LNCAP (cell line): ENCODE measurements at regions not wholly inside any gene's neighbourhood (a gene's known extent, or its start where the extent isn't known, plus 50 kb on each side); places are given as distances from the start of the nearest gene placed in this dataset.

Experiments used
- TF ChIP-seq, protein P1 (sequence below): fragments of 450-650 bp; IDR thresholded peaks from 2 replicates; pipeline ENCODE4 v1.5.1; 2017; ENCODE audit warnings: mild to moderate bottlenecking

DNA sequence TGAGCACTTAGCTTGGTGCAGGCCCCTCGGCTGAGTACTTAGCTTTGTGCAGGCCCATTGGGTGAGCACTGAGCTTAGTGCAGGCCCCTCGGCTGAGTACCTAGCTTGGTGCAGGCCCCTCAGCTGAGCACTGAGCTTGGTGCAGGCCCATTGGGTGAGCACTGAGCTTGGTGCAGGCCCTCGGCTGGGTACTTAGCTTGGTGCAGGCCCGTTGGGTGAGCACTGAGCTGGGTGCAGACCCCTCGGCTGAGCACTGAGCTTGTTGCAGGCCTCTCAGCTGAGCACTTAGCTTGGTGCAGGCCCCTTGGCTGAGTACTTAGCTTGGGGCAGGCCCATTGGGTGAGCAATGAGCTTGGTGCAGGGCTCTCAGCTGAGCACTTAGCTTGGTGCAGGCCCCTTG, 387.1 kb downstream of the THBS2 start:
- TF ChIP-seq, protein P1, sequence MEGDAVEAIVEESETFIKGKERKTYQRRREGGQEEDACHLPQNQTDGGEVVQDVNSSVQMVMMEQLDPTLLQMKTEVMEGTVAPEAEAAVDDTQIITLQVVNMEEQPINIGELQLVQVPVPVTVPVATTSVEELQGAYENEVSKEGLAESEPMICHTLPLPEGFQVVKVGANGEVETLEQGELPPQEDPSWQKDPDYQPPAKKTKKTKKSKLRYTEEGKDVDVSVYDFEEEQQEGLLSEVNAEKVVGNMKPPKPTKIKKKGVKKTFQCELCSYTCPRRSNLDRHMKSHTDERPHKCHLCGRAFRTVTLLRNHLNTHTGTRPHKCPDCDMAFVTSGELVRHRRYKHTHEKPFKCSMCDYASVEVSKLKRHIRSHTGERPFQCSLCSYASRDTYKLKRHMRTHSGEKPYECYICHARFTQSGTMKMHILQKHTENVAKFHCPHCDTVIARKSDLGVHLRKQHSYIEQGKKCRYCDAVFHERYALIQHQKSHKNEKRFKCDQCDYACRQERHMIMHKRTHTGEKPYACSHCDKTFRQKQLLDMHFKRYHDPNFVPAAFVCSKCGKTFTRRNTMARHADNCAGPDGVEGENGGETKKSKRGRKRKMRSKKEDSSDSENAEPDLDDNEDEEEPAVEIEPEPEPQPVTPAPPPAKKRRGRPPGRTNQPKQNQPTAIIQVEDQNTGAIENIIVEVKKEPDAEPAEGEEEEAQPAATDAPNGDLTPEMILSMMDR = no peak

DNA sequence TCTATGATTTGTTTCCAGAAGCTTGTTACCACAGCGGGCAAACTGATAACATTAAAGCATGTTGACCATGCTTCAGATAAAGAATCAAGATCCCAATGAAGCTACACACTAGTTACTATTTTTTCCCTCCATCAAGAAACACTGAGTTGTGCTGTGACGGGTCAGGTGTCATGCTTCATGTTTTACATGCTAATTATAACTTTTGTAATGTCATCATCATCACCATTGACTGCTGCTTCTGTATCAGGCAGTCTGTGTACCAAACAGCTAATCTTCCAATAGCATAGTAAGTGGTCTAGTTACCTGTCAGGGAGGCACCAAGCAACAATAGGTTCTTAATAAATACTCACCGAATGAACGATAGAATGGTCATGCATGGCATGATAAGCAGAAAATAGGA, 388.1 kb downstream of the THBS2 start:
- TF ChIP-seq, protein P1 = no peak

DNA sequence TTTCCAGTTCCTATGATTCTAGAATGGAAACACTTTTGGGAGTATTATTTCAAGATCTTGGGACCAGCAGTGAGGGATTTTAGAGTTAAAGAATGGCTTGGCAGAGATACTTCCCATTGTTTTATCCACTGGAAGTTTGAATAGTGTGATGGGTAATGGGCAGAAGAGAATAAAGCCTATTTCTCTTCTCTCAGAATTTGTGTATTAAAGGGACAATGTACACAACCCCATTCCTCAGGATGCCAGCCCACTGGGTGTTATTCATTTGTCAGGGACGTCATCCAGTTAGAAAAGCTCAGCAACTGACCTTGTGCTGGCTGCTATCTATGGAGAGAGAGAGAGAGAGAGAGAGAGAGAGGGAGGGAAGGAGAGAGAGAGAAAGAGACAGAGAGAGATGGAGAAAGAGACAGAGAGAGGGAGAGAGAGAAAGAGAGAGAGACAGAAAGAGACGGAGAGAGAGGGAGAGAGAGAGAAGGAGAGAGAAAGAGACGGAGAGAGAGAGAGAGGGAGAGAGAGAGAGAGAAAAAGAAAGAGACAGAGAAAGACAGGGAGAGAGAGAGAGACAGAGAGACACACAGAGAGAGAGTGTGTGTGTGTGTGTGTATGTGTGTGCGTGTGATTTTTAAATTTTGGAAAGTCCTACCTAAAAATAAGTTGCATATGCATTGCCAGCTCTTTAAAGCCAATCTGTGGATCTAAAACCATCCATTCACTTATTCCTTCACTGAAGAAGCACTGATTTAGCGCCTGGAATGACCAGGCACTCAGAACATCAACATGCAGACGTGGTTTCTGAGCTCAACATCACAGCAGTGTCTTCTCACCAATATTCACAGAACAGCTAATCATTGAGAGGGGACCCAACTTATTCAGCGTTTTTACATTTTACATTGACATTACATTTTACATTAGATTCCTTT, 388.8 kb downstream of the THBS2 start:
- TF ChIP-seq, protein P1 = no peak

DNA sequence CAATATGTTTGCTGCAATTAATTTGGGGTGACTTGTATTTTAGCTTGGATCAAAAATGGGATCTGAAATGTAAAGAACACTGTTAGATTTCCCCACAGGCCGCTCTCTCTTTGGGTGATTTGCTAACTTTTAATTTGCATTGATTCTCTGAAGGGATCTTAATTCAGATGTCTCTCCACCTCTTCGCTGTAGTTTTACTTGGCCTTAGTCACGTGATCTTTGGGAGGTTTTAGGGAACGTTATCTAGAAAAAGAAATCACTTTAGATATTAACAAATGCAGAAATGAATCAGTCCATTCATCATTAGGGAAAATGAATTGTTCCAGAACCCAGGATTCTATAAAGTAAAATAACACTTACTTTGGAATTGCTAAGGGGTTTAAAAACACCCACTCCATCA, 390.2 kb downstream of the THBS2 start:
- TF ChIP-seq, protein P1 = no peak

DNA sequence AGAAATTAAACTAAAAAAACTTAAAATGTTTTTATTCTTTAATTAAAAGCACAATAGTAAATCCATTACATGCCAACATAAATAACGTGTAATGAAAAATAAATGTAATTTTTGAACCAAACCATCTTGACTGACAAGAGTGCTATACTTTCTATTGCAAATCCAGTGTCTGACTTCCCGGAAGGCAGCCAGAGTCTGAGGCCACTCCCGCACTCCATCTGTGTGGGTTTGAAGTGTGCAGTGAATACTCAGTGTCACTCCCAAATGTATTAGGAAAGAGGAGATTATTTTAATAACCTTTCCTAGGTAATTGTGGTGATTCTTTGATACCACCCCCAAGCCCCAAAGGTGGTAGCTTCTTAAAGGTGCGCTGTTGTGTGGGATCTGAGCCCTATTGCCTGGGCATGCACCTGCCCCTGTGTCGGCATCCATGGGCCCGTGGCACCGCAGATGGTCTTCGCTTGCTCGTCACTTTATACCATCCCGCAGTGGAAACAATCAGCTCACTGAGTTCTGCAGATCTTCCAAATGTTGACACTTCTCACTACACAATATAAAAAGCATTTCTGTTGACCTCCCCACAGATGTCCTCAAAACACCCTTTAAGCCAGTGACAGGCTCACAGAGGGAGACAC, 391.2 kb downstream of the THBS2 start:
- TF ChIP-seq, protein P1 = no peak

DNA sequence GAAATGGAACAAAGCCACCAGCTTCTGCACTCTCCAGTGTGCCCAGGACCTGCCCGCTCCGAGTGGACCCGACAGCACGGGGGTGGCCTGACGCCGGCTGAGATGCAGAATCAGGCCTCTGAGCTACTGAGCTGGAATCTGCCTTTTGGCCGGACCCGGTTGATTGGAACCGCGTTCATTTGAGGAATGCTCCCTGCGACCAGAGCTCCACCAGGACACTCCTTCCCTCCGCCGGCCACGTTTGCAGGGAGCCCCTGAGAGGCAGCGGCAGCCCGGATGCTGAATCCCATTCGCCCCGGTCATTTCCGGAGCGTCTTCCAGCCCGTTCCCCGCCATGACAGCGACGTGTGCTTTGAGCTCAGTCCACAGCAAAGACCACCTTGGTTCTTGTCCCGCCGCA, 392.7 kb downstream of the THBS2 start:
- TF ChIP-seq, protein P1 = no peak

DNA sequence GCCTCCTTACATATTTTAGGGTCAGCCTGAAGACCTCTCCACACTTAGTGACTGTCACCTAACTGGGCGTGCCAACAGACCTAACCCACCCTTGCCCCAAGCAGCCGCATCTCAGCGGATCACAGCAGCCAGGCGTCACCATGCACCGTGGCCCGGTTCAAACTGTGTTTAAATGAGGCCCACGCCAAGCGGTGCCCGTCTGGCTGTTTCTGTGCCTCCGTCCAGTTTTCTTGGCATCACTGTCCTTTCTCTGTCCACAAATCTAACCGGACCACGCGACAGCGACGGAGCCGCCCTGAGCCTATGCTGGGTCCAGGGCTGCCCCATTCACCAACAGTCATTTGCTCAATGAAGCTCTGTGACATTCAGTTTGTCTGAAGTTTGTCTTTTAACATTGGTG, 393.3 kb downstream of the THBS2 start:
- TF ChIP-seq, protein P1 = no peak
